Lower leg skin (tissue), 3 donors: ENCODE measurements at regions not wholly inside any gene's neighbourhood (a gene's known extent, or its start where the extent isn't known, plus 50 kb on each side); places are given as distances from the start of the nearest gene placed in this dataset.

Experiments
- CTCF ChIP-seq, 3 donors: fragments of 450-650 bp; IDR thresholded peaks; one replicate each; pipeline ENCODE4 v1.5.1; 2016; ENCODE audit warnings: antibody characterized with exemption in 3 of 3, mild to moderate bottlenecking in 3 of 3, moderate library complexity in 2 of 3
- POLR2A ChIP-seq, 2 donors: fragments of 450-650 bp; IDR thresholded peaks; one replicate each; pipeline ENCODE4 v1.6.1; 2016 to 2017; ENCODE audit warnings: antibody characterized with exemption in 2 of 2, mild to moderate bottlenecking in 1 of 2, moderate library complexity in 1 of 2

- TF ChIP-seq CTCF (IDR thresholded peaks at IDR 0.05) (no peak), POLR2A (IDR thresholded peaks at IDR 0.05) (no peak)
Observed at GRCh38 chr7:9796241-9796640, 1177.4 kb upstream of the PHF14 start.
